Naive thymus-derived CD4-positive, alpha-beta T cell (primary cell): ENCODE measurements at regions not wholly inside any gene's neighbourhood (a gene's known extent, or its start where the extent isn't known, plus 50 kb on each side); places are given as distances from the start of the nearest gene placed in this dataset.

Source experiments
- ATAC-seq: fragments of 150-1000 bp; cut with Tn5 transposase; 2 replicates; pipeline ENCODE4 v1.10.0; 2021; ENCODE audit warnings: mild to moderate bottlenecking, moderate library complexity
- CTCF ChIA-PET: fragments of 350-600 bp; sonication (Branson Sonifier 250); formaldehyde crosslinking; loops from one replicate; lab custom pipeline; 2021; ENCODE audit warnings: antibody characterized with exemption; lab: Charles Lee
- POLR2A ChIA-PET: fragments of 350-600 bp; sonication (Branson Sonifier 250); formaldehyde crosslinking; loops from one replicate; lab custom pipeline; 2021; ENCODE audit warnings: antibody characterized with exemption, inconsistent platforms; lab: Charles Lee
- DNase-seq, 9 donors: peaks; one replicate each; pipeline versions ENCODE4 v3.0.0 to v3.0.0-alpha.2; 2020 to 2022; ENCODE audit warnings: mixed read lengths in 1 of 9
- H3K27ac ChIP-seq: one replicate; pipeline ENCODE4 v1.7.0; 2013; ENCODE audit warnings: mild to moderate bottlenecking, low read depth, low read length, moderate library complexity
- H3K27me3 ChIP-seq, 2 donors: one replicate each; pipeline ENCODE4 v1.7.0; 2013; ENCODE audit warnings: low read length in 2 of 2, mild to moderate bottlenecking in 2 of 2, moderate library complexity in 2 of 2; ENCODE audit not compliant: control insufficient read depth in 2 of 2, insufficient read depth in 2 of 2
- H3K36me3 ChIP-seq, 3 experiments: 1 replicate in 2 of 3; 2 replicates in 1 of 3; pipeline ENCODE4 v1.7.0; 2013; ENCODE audit warnings: low read length in 3 of 3, mild to moderate bottlenecking in 3 of 3, moderate library complexity in 1 of 3; ENCODE audit not compliant: insufficient read depth in 3 of 3, control insufficient read depth in 2 of 3
- H3K4me1 ChIP-seq, 2 donors: one replicate each; pipeline ENCODE4 v1.7.0; 2013; ENCODE audit warnings: low read length in 2 of 2, mild to moderate bottlenecking in 2 of 2, moderate library complexity in 1 of 2; ENCODE audit not compliant: control insufficient read depth in 2 of 2, insufficient read depth in 2 of 2
- H3K4me3 ChIP-seq: 2 replicates; pipeline ENCODE4 v1.7.0; 2013; ENCODE audit warnings: mild to moderate bottlenecking, low read length
- H3K9me3 ChIP-seq, 3 experiments: 1 replicate in 2 of 3; 2 replicates in 1 of 3; pipeline ENCODE4 v1.7.0; 2013; ENCODE audit warnings: low read length in 3 of 3; ENCODE audit not compliant: control insufficient read depth in 2 of 3
- H3K27ac Mint-ChIP-seq, 9 donors: one replicate each; pipeline ENCODE4 v1.8.0; 2020 to 2022; ENCODE audit warnings: mixed read lengths in 9 of 9, mild to moderate bottlenecking in 8 of 9, moderate library complexity in 5 of 9, inconsistent platforms in 2 of 9
- H3K27me3 Mint-ChIP-seq, 5 donors: one replicate each; pipeline ENCODE4 v1.8.0; 2021 to 2022; ENCODE audit warnings: mixed read lengths in 5 of 5, mild to moderate bottlenecking in 1 of 5
- H3K36me3 Mint-ChIP-seq, 5 donors: one replicate each; pipeline ENCODE4 v1.8.0; 2020 to 2022; ENCODE audit warnings: mixed read lengths in 5 of 5, mild to moderate bottlenecking in 3 of 5, inconsistent platforms in 1 of 5
- H3K4me1 Mint-ChIP-seq, 7 donors: one replicate each; pipeline ENCODE4 v1.8.0; 2020 to 2022; ENCODE audit warnings: mixed read lengths in 7 of 7, mild to moderate bottlenecking in 3 of 7, inconsistent platforms in 1 of 7
- H3K4me3 Mint-ChIP-seq, 10 donors: one replicate each; pipeline ENCODE4 v1.8.0; 2020 to 2022; ENCODE audit warnings: mild to moderate bottlenecking in 10 of 10, mixed read lengths in 10 of 10, moderate library complexity in 6 of 10, inconsistent platforms in 2 of 10
- H3K9me3 Mint-ChIP-seq, 11 donors: one replicate each; pipeline ENCODE4 v1.8.0; 2020 to 2022; ENCODE audit warnings: mixed read lengths in 11 of 11, mild to moderate bottlenecking in 4 of 11, inconsistent platforms in 1 of 11, moderate library complexity in 1 of 11
- intact Hi-C, 2 donors: fragments of 100-400 bp; cut with micrococcal nuclease; formaldehyde crosslinking; loops; one replicate each; pipeline ENCODE4 v1.15.1; 2023

DNA sequence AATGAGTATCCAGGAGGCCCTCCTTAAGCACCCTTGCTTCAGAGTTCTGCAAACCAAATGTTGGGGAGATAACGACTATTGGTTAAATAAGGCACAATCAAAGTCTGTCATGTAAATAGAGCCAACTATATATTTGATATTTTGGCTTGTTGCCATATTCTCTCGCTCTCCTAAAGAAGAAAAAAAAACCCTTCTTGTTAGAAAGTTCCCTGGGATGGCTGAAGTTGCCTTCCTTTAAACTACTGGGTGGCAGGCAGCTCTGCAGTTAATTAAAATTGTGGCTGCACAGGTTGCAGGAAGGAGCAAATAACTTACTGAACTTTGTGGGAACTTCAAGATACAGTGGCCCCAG, 227.0 kb upstream of the ANKRD55 start:
- Histone ChIP-seq H3K4me1 (no peaks in the 10 kb centered on the region), H3K4me3 (no peak overlapping the region), H3K27ac (no peak overlapping the region), H3K36me3 (no peaks in the 10 kb centered on the region), H3K27me3 (no peaks in the 10 kb centered on the region), H3K9me3 (no peaks in the 10 kb centered on the region)
- CTCF ChIA-PET: interaction anchor here (0.5 kb wide), 1 partner anchor 537 kb away, joined by 5 read pairs; no protein-coding TSS in a partner anchor
- intact Hi-C loops: no loop called here
- Mint-ChIP-seq H3K4me3 (no peak overlapping the region), H3K27me3 (peaks cover 0 to 2% (median 0%) of the 10 kb centered on the region in 5 donors), H3K9me3 (no peaks in the 10 kb centered on the region), H3K4me1 (peaks cover 0 to 10% (median 0%) of the 10 kb centered on the region in 7 donors), H3K36me3 (peaks cover 0 to 4% (median 0%) of the 10 kb centered on the region in 5 donors), H3K27ac (no peak overlapping the region)
- ATAC-seq (no peak), DNase-seq (no peak)
- POLR2A ChIA-PET: no interaction called here

GRCh38 chr5:56459394-56460194, 226.5 kb upstream of the ANKRD55 start:
- H3K4me1 Mint-ChIP-seq: peaks cover 0 to 10% (median 0%) of the 10 kb centered on the region in 7 donors
- no peaks in the 10 kb centered on the region for H3K27me3 ChIP-seq
- H3K36me3 Mint-ChIP-seq: peaks cover 0 to 4% (median 0%) of the 10 kb centered on the region in 5 donors
- H3K9me3 Mint-ChIP-seq: no peaks in the 10 kb centered on the region
- no peaks in the 10 kb centered on the region for H3K9me3 ChIP-seq
- H3K27me3 Mint-ChIP-seq: peaks cover 0 to 2% (median 0%) of the 10 kb centered on the region in 5 donors
- ChIA-PET CTCF (interaction anchor here (0.5 kb wide), 1 partner anchor 538 kb away, joined by 5 read pairs; no protein-coding TSS in a partner anchor), POLR2A (interaction anchor here (0.6 kb wide), 1 partner anchor 273 kb away, joined by 6 read pairs; no protein-coding TSS in a partner anchor)
- intact Hi-C loops: no loop called here
- no peaks in the 10 kb centered on the region for H3K36me3 ChIP-seq
- no peak for DNase-seq
- no peak overlapping the region for H3K4me3 Mint-ChIP-seq
- H3K4me3 ChIP-seq: no peak overlapping the region
- no peaks in the 10 kb centered on the region for H3K4me1 ChIP-seq
- no peak overlapping the region for H3K27ac Mint-ChIP-seq
- H3K27ac ChIP-seq: no peak overlapping the region
- no peak for ATAC-seq

DNA sequence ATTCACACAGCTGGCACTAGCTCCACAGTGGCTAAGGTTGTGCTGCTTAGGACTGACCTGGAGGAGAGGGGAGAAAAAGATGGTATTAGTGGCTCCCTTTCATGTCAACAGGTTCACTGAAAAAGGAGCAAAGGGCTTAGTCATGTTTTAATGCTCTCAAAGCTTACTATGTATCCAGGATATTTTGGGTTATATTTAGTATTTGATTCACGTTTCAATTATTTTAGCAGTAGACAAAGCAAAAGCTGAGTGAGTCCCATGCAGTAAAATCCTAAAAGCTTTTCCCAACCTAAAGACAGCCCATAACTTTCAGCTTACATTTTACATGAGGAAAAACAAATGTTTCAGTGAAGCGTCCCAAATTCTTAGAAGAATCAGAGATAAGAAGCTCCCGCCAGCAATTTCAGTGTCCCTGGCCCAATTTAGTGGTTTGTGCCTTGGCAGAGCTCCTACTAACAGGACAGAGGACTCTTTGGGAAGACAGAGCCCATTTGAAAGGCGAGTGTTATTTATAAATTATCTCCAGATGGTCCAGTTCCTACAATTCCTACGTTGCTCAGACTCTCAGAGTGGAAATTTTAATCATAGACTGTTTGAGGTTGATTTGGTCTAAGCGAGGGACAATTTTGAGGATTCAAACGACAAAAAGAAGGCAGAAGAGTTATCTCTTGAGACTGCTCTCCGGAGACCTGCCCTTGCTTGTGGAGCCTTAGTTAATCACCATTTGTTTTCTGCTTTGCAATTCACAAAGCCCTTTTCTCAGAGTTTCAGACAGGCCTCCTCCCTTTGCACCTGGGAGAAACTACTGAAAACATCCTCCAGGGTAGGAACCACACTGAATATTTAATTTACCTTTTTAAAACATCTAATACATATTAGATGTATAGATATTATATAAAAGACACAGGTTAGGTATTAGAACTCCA, 225.0 kb upstream of the ANKRD55 start:
- POLR2A ChIA-PET: interaction anchor here (0.5 to 0.7 kb wide), 2 partner anchors 164 to 464 kb away, joined by 3 to 4 read pairs; no protein-coding TSS in a partner anchor
- H3K27ac Mint-ChIP-seq: no peak overlapping the region
- H3K27me3 ChIP-seq: no peaks in the 10 kb centered on the region
- H3K4me1 ChIP-seq: no peaks in the 10 kb centered on the region
- peaks cover 0 to 2% (median 0%) of the 10 kb centered on the region in 5 donors for H3K27me3 Mint-ChIP-seq
- ATAC-seq (no peak), DNase-seq (no peak)
- no peak overlapping the region for H3K4me3 ChIP-seq
- H3K9me3 ChIP-seq: no peaks in the 10 kb centered on the region
- CTCF ChIA-PET: no interaction called here
- no peak overlapping the region for H3K27ac ChIP-seq
- no peaks in the 10 kb centered on the region for H3K9me3 Mint-ChIP-seq
- H3K36me3 Mint-ChIP-seq: peaks cover 0 to 4% (median 0%) of the 10 kb centered on the region in 5 donors
- intact Hi-C loops: no loop called here
- no peak overlapping the region for H3K4me3 Mint-ChIP-seq
- H3K36me3 ChIP-seq: no peaks in the 10 kb centered on the region
- H3K4me1 Mint-ChIP-seq: peaks cover 0 to 8% (median 0%) of the 10 kb centered on the region in 7 donors

GRCh38 chr5:56456002-56456401, 222.9 kb upstream of the ANKRD55 start:
- no peaks in the 10 kb centered on the region for H3K9me3 Mint-ChIP-seq
- no peaks in the 10 kb centered on the region for H3K9me3 ChIP-seq
- ChIA-PET POLR2A (no interaction called here), CTCF (no interaction called here)
- ATAC-seq: no peak
- no peaks in the 10 kb centered on the region for H3K27me3 ChIP-seq
- no peak overlapping the region for H3K4me3 Mint-ChIP-seq
- no peak overlapping the region for H3K4me3 ChIP-seq
- intact Hi-C loops: no loop called here
- H3K27ac Mint-ChIP-seq: peak overlapping the region in 2 of 9 donors; percentile 5 to 11
- no peak for DNase-seq
- peaks cover 0 to 4% (median 0%) of the 10 kb centered on the region in 5 donors for H3K36me3 Mint-ChIP-seq
- H3K27me3 Mint-ChIP-seq: peaks cover 0 to 2% (median 0%) of the 10 kb centered on the region in 5 donors
- no peak overlapping the region for H3K27ac ChIP-seq
- H3K4me1 Mint-ChIP-seq: peaks cover 0 to 8% (median 0%) of the 10 kb centered on the region in 7 donors
- H3K36me3 ChIP-seq: no peaks in the 10 kb centered on the region
- H3K4me1 ChIP-seq: no peaks in the 10 kb centered on the region

- H3K4me3 ChIP-seq: no peak overlapping the region
- no peak for ATAC-seq
- H3K27ac Mint-ChIP-seq: peak overlapping the region in 1 of 9 donors; percentile 21
- CTCF ChIA-PET: no interaction called here
- no peaks in the 10 kb centered on the region for H3K27me3 Mint-ChIP-seq
- H3K9me3 Mint-ChIP-seq: no peaks in the 10 kb centered on the region
- H3K4me3 Mint-ChIP-seq: no peak overlapping the region
- no peaks in the 10 kb centered on the region for H3K4me1 ChIP-seq
- peaks cover 0 to 4% (median 0%) of the 10 kb centered on the region in 5 donors for H3K36me3 Mint-ChIP-seq
- H3K9me3 ChIP-seq: no peaks in the 10 kb centered on the region
- H3K4me1 Mint-ChIP-seq: peaks cover 0 to 8% (median 0%) of the 10 kb centered on the region in 7 donors
- no peaks in the 10 kb centered on the region for H3K36me3 ChIP-seq
- POLR2A ChIA-PET: no interaction called here
- no peaks in the 10 kb centered on the region for H3K27me3 ChIP-seq
- no peak overlapping the region for H3K27ac ChIP-seq
- intact Hi-C loops: no loop called here
- no peak for DNase-seq
These were observed 222.3 kb upstream of the ANKRD55 start for GRCh38 chr5:56455417-56455816.

- Mint-ChIP-seq H3K27me3 (no peaks in the 10 kb centered on the region), H3K9me3 (no peaks in the 10 kb centered on the region), H3K36me3 (peaks cover 0 to 4% (median 0%) of the 10 kb centered on the region in 5 donors), H3K4me3 (no peak overlapping the region), H3K27ac (peak overlapping the region in 1 of 9 donors; percentile 6), H3K4me1 (peaks cover 0 to 8% (median 0%) of the 10 kb centered on the region in 7 donors)
- no peak for ATAC-seq
- no peak overlapping the region for H3K27ac ChIP-seq
- CTCF ChIA-PET: interaction anchor here (0.7 to 1.6 kb wide), 2 partner anchors 184 to 482 kb away, joined by 3 read pairs; no protein-coding TSS in a partner anchor
- no peak overlapping the region for H3K4me3 ChIP-seq
- H3K36me3 ChIP-seq: no peaks in the 10 kb centered on the region
- POLR2A ChIA-PET: interaction anchor here (0.6 kb wide), 1 partner anchor 52 kb away, joined by 6 read pairs; no protein-coding TSS in a partner anchor
- H3K27me3 ChIP-seq: no peaks in the 10 kb centered on the region
- intact Hi-C loops: no loop called here
- H3K4me1 ChIP-seq: no peaks in the 10 kb centered on the region
- no peaks in the 10 kb centered on the region for H3K9me3 ChIP-seq
- DNase-seq: peak in 2 of 9 donors; percentile 1 to 10
These were observed 221.2 kb upstream of the ANKRD55 start for GRCh38 chr5:56454219-56454862.
